Mucosa of descending colon (tissue), 3 donors: ENCODE measurements at regions not wholly inside any gene's neighbourhood (a gene's known extent, or its start where the extent isn't known, plus 50 kb on each side); places are given as distances from the start of the nearest gene placed in this dataset.

Source experiments
- ATAC-seq: fragments of 200-7000 bp; cut with Tn5 transposase; one replicate; pipeline ENCODE4 v1.9.1; 2020; ENCODE audit warnings: mild to moderate bottlenecking, moderate library complexity
- DNase-seq, 3 donors: peaks; one replicate each; pipeline ENCODE4 v3.0.0-alpha.2; 2020
- H3K36me3 ChIP-seq: fragments of 200-600 bp; one replicate; pipeline ENCODE4 v1.8.0; 2021; ENCODE audit warnings: low read depth, mild to moderate bottlenecking
- H3K4me1 ChIP-seq: fragments of 200-600 bp; one replicate; pipeline ENCODE4 v1.8.0; 2021; ENCODE audit warnings: low read depth, mild to moderate bottlenecking
- H3K4me3 ChIP-seq: fragments of 200-600 bp; one replicate; pipeline ENCODE4 v1.8.0; 2021; ENCODE audit warnings: mild to moderate bottlenecking
- H3K9me3 ChIP-seq: fragments of 200-600 bp; one replicate; pipeline ENCODE4 v1.8.0; 2021; ENCODE audit warnings: mild to moderate bottlenecking
- CTCF ChIP-seq: fragments of 200-600 bp; IDR thresholded peaks from one replicate; pipeline ENCODE4 v1.8.0; 2022; ENCODE audit warnings: antibody characterized with exemption, mild to moderate bottlenecking
- intact Hi-C, 2 donors: fragments of 100-400 bp; cut with DNase I in 1 of 2; cut with micrococcal nuclease in 1 of 2; formaldehyde crosslinking; loops; one replicate each; pipeline versions ENCODE4 v1.11.0 to v1.11.1; 2022; cut with DNase I, micrococcal nuclease
- donor health status: DM: no; HTN: no; CAD: no; lungs with moderate emphysema.
- donor health status: DM: no; HTN: no; CAD: no.
- donor health status: DM: no; HTN: yes; CAD: no.

GRCh38 chr10:6755781-6756460, 175.8 kb upstream of the PRKCQ start:
- Histone ChIP-seq H3K4me3 (no peak overlapping the region), H3K9me3 (no peaks in the 10 kb centered on the region), H3K36me3 (no peaks in the 10 kb centered on the region), H3K4me1 (no peaks in the 10 kb centered on the region)
- ATAC-seq (peak; percentile 27), DNase-seq (peak in 1 of 3 donors; percentile 6)
- intact Hi-C loops: no loop called here
- TF ChIP-seq CTCF: no peak

GRCh38 chr10:6753644-6754043, 173.6 kb upstream of the PRKCQ start:
- intact Hi-C loops: no loop called here
- Histone ChIP-seq H3K36me3 (no peaks in the 10 kb centered on the region), H3K9me3 (no peaks in the 10 kb centered on the region), H3K4me3 (no peak overlapping the region), H3K4me1 (no peaks in the 10 kb centered on the region)
- DNase-seq: no peak
- no peak for ATAC-seq
- TF ChIP-seq CTCF: no peak

- DNase-seq (no peak), ATAC-seq (no peak)
- intact Hi-C loops: no loop called here
- no peaks in the 10 kb centered on the region for H3K36me3 ChIP-seq
- no peak for TF ChIP-seq CTCF
- no peaks in the 10 kb centered on the region for H3K4me1 ChIP-seq
- no peaks in the 10 kb centered on the region for H3K9me3 ChIP-seq
- H3K4me3 ChIP-seq: no peak overlapping the region
Observed at GRCh38 chr10:6751363-6751762, 171.3 kb upstream of the PRKCQ start.

- Histone ChIP-seq H3K4me1 (no peaks in the 10 kb centered on the region), H3K4me3 (no peak overlapping the region), H3K9me3 (no peaks in the 10 kb centered on the region), H3K36me3 (no peaks in the 10 kb centered on the region)
- DNase-seq (no peak), ATAC-seq (no peak)
- intact Hi-C loops: no loop called here
- TF ChIP-seq CTCF: no peak
Observed at GRCh38 chr10:6748981-6749635, 169.0 kb upstream of the PRKCQ start.

- ATAC-seq (no peak), DNase-seq (no peak)
- TF ChIP-seq CTCF: no peak
- no peaks in the 10 kb centered on the region for H3K4me1 ChIP-seq
- H3K4me3 ChIP-seq: no peak overlapping the region
- intact Hi-C loops: no loop called here
- no peaks in the 10 kb centered on the region for H3K9me3 ChIP-seq
- no peaks in the 10 kb centered on the region for H3K36me3 ChIP-seq
Observed at GRCh38 chr10:6748029-6748428, 168.0 kb upstream of the PRKCQ start.
